BLaER1 treated with 17β-estradiol and CSF1 and Interleukin-3, amounts not matched to agents 10 nM and 100 nM (cell line): ENCODE measurements at regions not wholly inside any gene's neighbourhood (a gene's known extent, or its start where the extent isn't known, plus 50 kb on each side); places are given as distances from the start of the nearest gene placed in this dataset.
A peak's percentile ranks its signal among the peaks of the same experiment; 100 is the strongest.

Experiments used
- H3K27ac ChIP-seq, 11 experiments: shearing (Covaris generic); formaldehyde crosslinking; 2 replicates each; pipeline ENCODE4 v1.8.1; 2022
- H3K27me3 ChIP-seq, 11 experiments: shearing (Covaris generic); formaldehyde crosslinking; 2 replicates each; pipeline ENCODE4 v1.8.1; 2022
- H3K36me3 ChIP-seq, 11 experiments: shearing (Covaris generic); formaldehyde crosslinking; 2 replicates each; pipeline ENCODE4 v1.8.1; 2022
- H3K4me1 ChIP-seq, 10 experiments: shearing (Covaris generic); formaldehyde crosslinking; 2 replicates each; pipeline ENCODE4 v1.8.1; 2022
- H3K4me2 ChIP-seq, 11 experiments: shearing (Covaris generic); formaldehyde crosslinking; 2 replicates each; pipeline ENCODE4 v1.8.1; 2022
- H3K4me3 ChIP-seq, 10 experiments: shearing (Covaris generic); formaldehyde crosslinking; 2 replicates each; pipeline ENCODE4 v1.8.1; 2022
- H3K9ac ChIP-seq, 11 experiments: shearing (Covaris generic); formaldehyde crosslinking; 2 replicates each; pipeline ENCODE4 v1.8.1; 2022
- H3K9me3 ChIP-seq, 11 experiments: shearing (Covaris generic); formaldehyde crosslinking; replicated peaks in 1 of 11; 2 replicates each; pipeline ENCODE4 v1.8.1; 2022
- H4K20me1 ChIP-seq, 11 experiments: shearing (Covaris generic); formaldehyde crosslinking; 2 replicates each; pipeline ENCODE4 v1.8.1; 2022
- Cebpa-rat ChIP-seq, 11 experiments: shearing (Covaris generic); IDR thresholded peaks; 2 replicates each; pipeline ENCODE4 v1.8.1; 2022

DNA sequence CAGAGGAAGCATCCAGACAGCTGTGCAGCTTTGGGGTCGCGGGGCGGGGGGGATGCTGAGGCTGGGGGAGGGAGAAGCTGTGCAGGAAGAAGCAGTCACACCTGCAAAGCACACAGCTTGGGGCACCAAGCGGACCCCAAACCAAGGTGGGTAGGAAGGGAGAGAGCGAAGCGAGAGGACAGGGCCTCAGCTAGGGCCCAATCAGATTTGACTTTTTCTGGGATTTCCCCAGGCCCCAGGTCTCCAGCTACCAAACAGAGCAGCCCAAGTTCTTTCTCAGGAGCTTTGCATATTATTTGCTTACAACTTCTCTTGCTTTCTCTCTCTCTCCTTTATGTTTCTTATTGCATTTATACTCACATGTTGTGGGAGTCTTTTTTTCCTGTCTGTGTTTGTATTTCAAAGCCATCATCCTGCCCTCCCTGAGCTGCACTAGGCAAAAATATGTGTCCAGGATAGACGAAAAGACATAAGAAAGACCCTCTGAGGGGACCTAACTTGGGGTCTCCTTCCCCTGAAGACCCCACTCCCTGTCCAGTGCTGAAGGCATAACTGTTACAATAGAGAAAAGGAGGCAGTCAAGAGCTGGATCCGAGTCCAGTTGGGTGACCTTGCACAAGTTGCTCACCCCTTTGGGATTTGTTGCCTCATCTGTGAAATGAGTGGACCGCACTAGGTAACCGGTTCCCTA is 50.6 kb upstream of the SMNDC1 start:
- Histone ChIP-seq H3K9ac (no peak overlapping the region), H4K20me1 (no peaks in the 10 kb centered on the region), H3K36me3 (no peaks in the 10 kb centered on the region), H3K4me1 (peaks cover 37 to 54% (median 42%) of the 10 kb centered on the region in 10 experiments), H3K27ac (no peak overlapping the region), H3K9me3 (no peaks in the 10 kb centered on the region), H3K27me3 (no peaks in the 10 kb centered on the region), H3K4me2 (peak overlapping the region; percentile 26 to 95 (median 86); a peak in 15 of 22 replicates), H3K4me3 (no peak overlapping the region)
- TF ChIP-seq Cebpa-rat (IDR thresholded peaks at IDR 0.05): no peak

DNA sequence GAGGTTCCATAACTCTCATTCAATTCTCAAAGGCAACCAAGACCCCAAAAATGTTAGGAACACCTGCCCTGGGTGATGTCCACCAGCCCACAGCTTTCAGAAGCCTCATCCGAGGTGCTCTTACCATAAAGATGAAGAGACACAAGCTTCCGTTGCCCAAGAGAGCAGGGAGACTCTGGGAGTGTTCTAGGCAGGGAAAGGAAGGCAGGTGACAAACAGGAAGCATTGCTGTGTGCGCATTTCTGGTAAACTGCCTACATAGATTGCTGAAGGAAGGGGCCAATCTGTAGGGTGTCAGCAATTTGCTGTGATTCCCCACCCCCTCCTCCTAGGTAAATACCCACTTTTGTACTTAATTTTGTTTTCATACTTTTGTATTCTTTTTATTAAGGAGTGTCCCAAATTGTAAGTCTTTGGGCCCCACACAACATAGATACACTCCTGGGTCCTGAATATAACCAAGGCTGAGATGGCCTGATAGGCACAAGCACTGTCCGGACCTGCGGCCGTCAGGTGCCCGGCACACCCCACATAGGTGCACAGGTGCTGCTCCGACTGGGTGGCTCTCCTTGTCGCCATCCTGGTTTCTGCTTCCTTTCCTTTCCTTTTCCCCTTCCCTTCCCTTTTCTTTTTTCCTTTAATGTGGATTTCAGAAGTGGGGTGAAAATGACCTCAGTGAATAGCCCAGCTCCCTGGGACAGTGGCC is 51.4 kb upstream of the SMNDC1 start:
- Histone ChIP-seq H3K4me1 (peaks cover 37 to 54% (median 42%) of the 10 kb centered on the region in 10 experiments), H3K9ac (peak overlapping the region in 1 of 11 experiments; percentile 8; a peak in 2 of 22 replicates), H3K27ac (peak overlapping the region in 3 of 11 experiments; percentile 42 to 65 (median 43); a peak in 5 of 22 replicates), H4K20me1 (no peaks in the 10 kb centered on the region), H3K36me3 (no peaks in the 10 kb centered on the region), H3K9me3 (no peaks in the 10 kb centered on the region), H3K27me3 (no peaks in the 10 kb centered on the region), H3K4me2 (peak overlapping the region; percentile 73 to 95 (median 86)), H3K4me3 (peak overlapping the region in 2 of 10 experiments; percentile 6 to 17; a peak in 1 of 20 replicates)
- TF ChIP-seq Cebpa-rat (IDR thresholded peaks at IDR 0.05): no peak

DNA sequence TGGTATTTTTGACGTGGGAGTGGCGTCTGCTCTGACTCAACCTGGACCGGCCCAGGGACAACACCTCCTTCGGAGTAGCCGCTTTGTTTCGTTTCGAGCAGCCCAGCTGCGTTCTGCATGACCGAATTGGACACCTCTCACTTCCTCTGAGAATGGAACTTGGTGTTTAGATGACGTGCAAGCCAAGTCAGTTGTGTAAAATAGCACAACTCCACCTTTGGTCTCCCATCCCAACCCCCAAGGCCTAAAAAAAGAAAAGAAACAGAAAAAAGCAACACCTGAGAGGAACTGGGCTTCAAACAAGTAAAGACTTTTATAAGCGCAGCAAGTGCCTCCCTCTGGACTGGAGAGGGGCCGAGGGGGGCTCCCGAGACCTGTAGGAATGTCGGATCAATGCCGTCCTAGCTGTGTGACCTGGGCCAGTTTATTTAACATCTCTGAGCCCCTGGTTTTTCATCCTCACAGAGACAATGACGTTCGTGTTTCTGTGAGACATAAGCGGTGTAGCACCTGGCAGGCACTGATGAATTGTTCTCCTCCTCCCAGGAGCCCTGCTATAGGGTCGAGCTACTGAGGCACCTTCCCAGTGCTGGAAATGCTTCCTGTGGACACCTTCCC is 52.0 kb upstream of the SMNDC1 start:
- peak overlapping the region in 2 of 10 experiments; percentile 6 to 17; a peak in 2 of 20 replicates for H3K4me3 ChIP-seq
- H3K27me3 ChIP-seq: no peaks in the 10 kb centered on the region
- H3K4me1 ChIP-seq: peaks cover 37 to 54% (median 42%) of the 10 kb centered on the region in 10 experiments
- peak overlapping the region in 8 of 11 experiments; percentile 4 to 65 (median 36); a peak in 13 of 22 replicates for H3K27ac ChIP-seq
- peak overlapping the region; percentile 73 to 95 (median 86) for H3K4me2 ChIP-seq
- peak overlapping the region in 4 of 11 experiments; percentile 0 to 14 (median 10); a peak in 3 of 22 replicates for H3K9ac ChIP-seq
- TF ChIP-seq Cebpa-rat (IDR thresholded peaks at IDR 0.05): no peak
- no peaks in the 10 kb centered on the region for H3K36me3 ChIP-seq
- H4K20me1 ChIP-seq: no peaks in the 10 kb centered on the region
- no peaks in the 10 kb centered on the region for H3K9me3 ChIP-seq

DNA sequence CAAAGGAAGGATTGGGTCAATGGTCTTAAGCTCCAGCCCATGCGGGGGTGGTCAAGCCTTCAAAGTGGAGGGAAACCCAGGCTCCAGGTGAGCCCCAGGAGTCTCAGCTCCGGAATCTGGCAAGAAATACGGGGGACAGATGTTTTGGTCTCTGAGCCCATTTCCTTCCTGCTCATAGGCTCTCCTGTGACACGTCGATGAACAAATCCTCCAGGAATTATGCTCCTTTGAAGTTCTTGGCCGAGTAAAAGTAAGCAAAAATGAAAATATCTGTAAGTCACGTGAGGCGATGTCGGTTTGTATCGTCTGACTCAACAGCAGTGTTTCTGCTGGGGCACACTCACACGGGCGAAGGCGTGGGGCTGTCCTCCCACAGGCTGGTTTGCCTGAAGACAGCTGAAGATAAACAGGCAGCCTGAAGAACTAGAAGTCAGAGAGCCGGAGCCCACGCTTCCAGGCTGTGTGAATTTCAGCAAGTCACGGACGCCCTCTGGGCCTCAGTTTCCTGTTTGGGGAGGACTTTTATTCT is 52.6 kb upstream of the SMNDC1 start:
- H3K36me3 ChIP-seq: no peaks in the 10 kb centered on the region
- peaks cover 37 to 54% (median 42%) of the 10 kb centered on the region in 10 experiments for H3K4me1 ChIP-seq
- no peak overlapping the region for H3K4me3 ChIP-seq
- H4K20me1 ChIP-seq: no peaks in the 10 kb centered on the region
- peak overlapping the region in 8 of 11 experiments; percentile 4 to 65 (median 36); a peak in 11 of 22 replicates for H3K27ac ChIP-seq
- H3K27me3 ChIP-seq: no peaks in the 10 kb centered on the region
- TF ChIP-seq Cebpa-rat (IDR thresholded peaks at IDR 0.05): no peak
- H3K9ac ChIP-seq: peak overlapping the region in 4 of 11 experiments; percentile 0 to 14 (median 10); a peak in 2 of 22 replicates
- peak overlapping the region; percentile 73 to 95 (median 86) for H3K4me2 ChIP-seq
- H3K9me3 ChIP-seq: no peaks in the 10 kb centered on the region

DNA sequence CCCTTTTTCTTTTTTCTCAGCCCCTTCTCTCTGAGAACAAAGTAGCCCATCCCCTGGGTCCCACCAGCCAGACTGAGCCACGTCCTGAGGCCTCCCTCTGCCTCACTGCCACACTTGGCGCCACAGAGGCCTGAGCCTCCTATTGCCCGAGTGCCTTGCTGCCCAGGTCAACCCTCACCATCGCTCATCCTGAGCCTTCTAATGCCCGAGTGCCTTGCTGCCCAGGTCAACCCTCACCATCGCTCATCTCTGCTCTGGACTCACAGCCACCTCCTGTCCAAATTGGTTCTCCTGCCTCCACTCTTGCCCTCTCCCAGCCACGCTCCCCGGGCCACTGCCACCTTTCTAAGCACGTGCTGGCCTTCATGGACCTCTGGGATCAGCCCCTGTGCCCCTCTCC is 53.2 kb upstream of the SMNDC1 start:
- Histone ChIP-seq H3K9ac (no peak overlapping the region), H3K9me3 (no peaks in the 10 kb centered on the region), H3K27ac (peak overlapping the region in 3 of 11 experiments; percentile 4 to 65 (median 52); a peak in 5 of 22 replicates), H3K4me2 (peak overlapping the region; percentile 73 to 95 (median 86); a peak in 20 of 22 replicates), H3K4me3 (no peak overlapping the region), H3K36me3 (no peaks in the 10 kb centered on the region), H3K27me3 (no peaks in the 10 kb centered on the region), H3K4me1 (peaks cover 37 to 54% (median 42%) of the 10 kb centered on the region in 10 experiments), H4K20me1 (no peaks in the 10 kb centered on the region)
- TF ChIP-seq Cebpa-rat (IDR thresholded peaks at IDR 0.05): no peak

DNA sequence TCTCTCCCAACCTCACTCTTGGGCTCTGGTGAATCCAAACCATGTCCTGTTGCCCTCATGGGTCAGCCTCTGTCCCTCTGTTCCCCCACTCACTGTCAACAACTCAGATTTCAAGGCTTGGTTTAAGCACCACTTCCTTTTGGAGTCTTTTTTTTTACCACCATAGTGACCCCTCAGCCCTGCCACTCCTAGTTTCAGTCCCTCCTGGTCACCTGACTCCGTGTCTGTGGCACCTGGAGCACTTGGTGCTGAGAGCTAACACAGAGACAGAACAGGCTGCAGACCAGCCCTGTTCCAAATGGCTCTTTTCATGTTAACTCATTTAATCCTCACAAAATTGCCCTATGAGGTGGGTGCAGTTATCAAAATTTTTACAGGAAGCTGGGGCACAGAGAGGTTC is 53.6 kb upstream of the SMNDC1 start:
- peaks cover 37 to 54% (median 42%) of the 10 kb centered on the region in 10 experiments for H3K4me1 ChIP-seq

DNA sequence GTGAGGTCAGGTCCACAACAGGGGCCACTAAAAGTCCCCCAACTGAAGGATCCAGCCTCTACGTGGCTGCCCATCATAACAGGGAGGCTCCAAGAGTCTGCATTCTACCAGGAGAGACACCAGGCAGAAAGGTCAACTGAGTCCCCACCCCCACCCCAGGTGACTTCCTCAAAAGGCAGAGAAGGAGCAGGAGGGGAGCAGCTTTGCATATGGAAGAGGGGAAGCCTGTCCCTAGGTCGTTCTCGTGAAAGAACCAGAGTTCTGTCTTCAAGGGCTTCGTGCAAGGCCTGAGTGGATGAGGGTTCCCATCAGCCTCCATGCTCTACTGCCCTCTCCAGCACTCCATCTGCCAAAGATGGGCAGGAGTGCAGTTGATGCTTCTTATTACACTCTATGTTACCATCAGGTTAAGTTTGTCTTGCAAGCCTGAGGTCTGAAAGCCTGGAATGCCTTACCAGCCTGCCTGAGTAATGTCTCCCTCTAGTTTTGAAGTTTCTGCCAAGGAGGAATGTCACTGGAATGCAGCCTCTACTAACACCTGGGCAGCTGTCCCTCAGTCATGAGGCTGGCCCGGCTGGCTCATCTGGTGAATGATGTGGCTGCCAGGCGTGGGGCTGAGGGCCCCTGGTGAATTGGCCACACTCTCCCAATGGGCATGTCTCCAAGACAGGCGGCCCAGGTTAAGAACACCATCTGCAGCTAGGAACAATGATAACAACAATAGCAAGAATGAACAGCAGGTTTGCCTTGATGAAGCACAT is 54.3 kb upstream of the SMNDC1 start:
- H3K9me3 ChIP-seq: no peaks in the 10 kb centered on the region
- peak overlapping the region in 3 of 11 experiments; percentile 22 to 88 (median 25); a peak in 3 of 22 replicates for H3K4me2 ChIP-seq
- no peak overlapping the region for H3K9ac ChIP-seq
- no peak overlapping the region for H3K4me3 ChIP-seq
- peaks cover 37 to 53% (median 41%) of the 10 kb centered on the region in 10 experiments for H3K4me1 ChIP-seq
- no peak for TF ChIP-seq Cebpa-rat (IDR thresholded peaks at IDR 0.05)
- H3K27ac ChIP-seq: no peak overlapping the region
- no peaks in the 10 kb centered on the region for H3K27me3 ChIP-seq
- no peaks in the 10 kb centered on the region for H4K20me1 ChIP-seq
- no peaks in the 10 kb centered on the region for H3K36me3 ChIP-seq

More for the DNA sequence above, 53.6 kb upstream of the SMNDC1 start:
- Histone ChIP-seq H4K20me1 (no peaks in the 10 kb centered on the region), H3K27me3 (no peaks in the 10 kb centered on the region), H3K4me3 (no peak overlapping the region), H3K27ac (peak overlapping the region in 3 of 11 experiments; percentile 4 to 65 (median 52); a peak in 3 of 22 replicates), H3K36me3 (no peaks in the 10 kb centered on the region), H3K9ac (no peak overlapping the region), H3K9me3 (no peaks in the 10 kb centered on the region), H3K4me2 (peak overlapping the region in 9 of 11 experiments; percentile 73 to 95 (median 84); a peak in 15 of 22 replicates)
- TF ChIP-seq Cebpa-rat (IDR thresholded peaks at IDR 0.05): no peak

DNA sequence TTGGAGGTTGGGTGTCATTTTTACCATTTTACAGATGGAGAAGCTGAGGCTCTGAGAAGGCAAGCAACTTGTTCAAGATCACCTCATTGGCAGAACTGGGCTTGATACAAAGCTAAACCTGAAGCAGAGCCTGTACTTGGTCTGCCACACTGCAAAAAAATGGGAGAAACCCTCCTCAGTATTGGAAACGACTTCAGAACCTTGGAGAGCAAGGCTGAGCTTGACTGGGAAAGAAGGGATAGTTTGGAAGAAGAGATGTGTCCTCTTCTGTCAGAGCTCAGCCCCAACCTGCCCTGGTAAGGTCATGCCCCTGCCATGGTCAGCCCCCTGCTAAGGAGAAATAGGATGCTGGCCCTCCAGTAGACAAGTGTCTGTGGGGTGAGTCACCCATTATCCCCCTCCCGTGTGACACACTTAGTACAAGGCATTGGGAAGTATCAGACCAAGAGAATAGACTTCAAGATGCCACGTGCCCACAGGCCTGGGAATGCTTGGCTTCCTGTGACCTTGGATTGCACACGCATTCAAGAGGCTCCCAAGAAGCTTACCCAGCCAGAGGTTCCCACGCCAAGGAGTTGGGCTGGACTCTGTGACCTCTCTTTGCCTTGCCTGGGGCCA is 56.2 kb upstream of the SMNDC1 start:
- peaks cover 18 to 34% (median 25%) of the 10 kb centered on the region in 10 experiments for H3K4me1 ChIP-seq

More for the DNA sequence above, 56.2 kb upstream of the SMNDC1 start:
- H3K4me3 ChIP-seq: no peak overlapping the region
- no peak overlapping the region for H3K4me2 ChIP-seq
- TF ChIP-seq Cebpa-rat (IDR thresholded peaks at IDR 0.05): no peak
- no peak overlapping the region for H3K27ac ChIP-seq
- no peaks in the 10 kb centered on the region for H3K9me3 ChIP-seq
- no peak overlapping the region for H3K9ac ChIP-seq
- no peaks in the 10 kb centered on the region for H3K36me3 ChIP-seq
- no peaks in the 10 kb centered on the region for H3K27me3 ChIP-seq
- no peaks in the 10 kb centered on the region for H4K20me1 ChIP-seq
